Endodermal cell (in vitro differentiated cells): ENCODE measurements at regions not wholly inside any gene's neighbourhood (a gene's known extent, or its start where the extent isn't known, plus 50 kb on each side); places are given as distances from the start of the nearest gene placed in this dataset.

Experiments
- DNase-seq: peaks from one replicate; pipeline ENCODE4 v3.0.0-alpha.2; 2017
- H3K27ac ChIP-seq: 2 replicates; pipeline ENCODE4 v1.5.1; 2013; ENCODE audit warnings: mild to moderate bottlenecking, low read depth, low read length, moderate library complexity
- H3K27me3 ChIP-seq: 2 replicates; pipeline ENCODE4 v1.6.1; 2013; ENCODE audit warnings: mild to moderate bottlenecking, low read length, moderate library complexity; ENCODE audit not compliant: insufficient read depth, control insufficient read depth, poor library complexity, severe bottlenecking
- H3K36me3 ChIP-seq: 2 replicates; pipeline ENCODE4 v1.7.0; 2013; ENCODE audit warnings: mild to moderate bottlenecking, low read length, moderate library complexity; ENCODE audit not compliant: control insufficient read depth, insufficient read depth
- H3K4me1 ChIP-seq: one replicate; pipeline ENCODE4 v1.7.0; 2013; ENCODE audit warnings: low read length; ENCODE audit not compliant: control insufficient read depth, insufficient read depth
- H3K4me3 ChIP-seq: 2 replicates; pipeline ENCODE4 v1.5.1; 2013; ENCODE audit warnings: mild to moderate bottlenecking, low read length, moderate library complexity
- H3K9ac ChIP-seq: 2 replicates; pipeline ENCODE4 v1.6.1; 2013; ENCODE audit warnings: mild to moderate bottlenecking, low read length, moderate library complexity; ENCODE audit not compliant: poor library complexity, severe bottlenecking; ENCODE audit errors: extremely low read depth
- H3K9me3 ChIP-seq: 2 replicates; pipeline ENCODE4 v1.6.1; 2013; ENCODE audit warnings: mild to moderate bottlenecking, low read length, moderate library complexity; ENCODE audit not compliant: control insufficient read depth
- H3K27ac Mint-ChIP-seq: 2 replicates; pipeline ENCODE4 v1.8.0; 2020; ENCODE audit warnings: mixed read lengths
- H3K27me3 Mint-ChIP-seq: 2 replicates; pipeline ENCODE4 v1.8.0; 2021; ENCODE audit warnings: mild to moderate bottlenecking, mixed read lengths; ENCODE audit not compliant: insufficient read depth
- H3K36me3 Mint-ChIP-seq: 2 replicates; pipeline ENCODE4 v1.8.0; 2020; ENCODE audit warnings: low read depth, mixed read lengths
- H3K4me1 Mint-ChIP-seq: 2 replicates; pipeline ENCODE4 v1.8.0; 2020; ENCODE audit warnings: mixed read lengths
- H3K4me3 Mint-ChIP-seq: 2 replicates; pipeline ENCODE4 v1.8.0; 2020; ENCODE audit warnings: mild to moderate bottlenecking, moderate library complexity, mixed read lengths
- H3K9me3 Mint-ChIP-seq: 2 replicates; pipeline ENCODE4 v1.8.0; 2020; ENCODE audit warnings: mild to moderate bottlenecking, mixed read lengths
- WGBS, 2 experiments: methylation state at CpG; one replicate each; pipeline versions ENCODE4 v1.1.5 to v1.1.7; 2013; ENCODE audit warnings: missing lambda C conversion rate in 2 of 2, mixed read lengths in 1 of 2; ENCODE audit not compliant: insufficient coverage in 1 of 2, insufficient read length in 1 of 2; 5-methylcytosine and 5-hydroxymethylcytosine counted together
- TF ChIP-seq, protein P1 (sequence below): fragments of 200-600 bp; sonication (generic); conservative IDR thresholded peaks from 2 replicates; pipeline ENCODE4 v1.5.0; 2021; ENCODE audit warnings: antibody characterized with exemption, mild to moderate bottlenecking

- H3K9me3 ChIP-seq = no peaks in the 10 kb centered on the region
- 100% methylated on average over 1 of the region's 1 CpG; no CpG with 5 or more reads in 1 of the 2 experiments for WGBS, 2 experiments
- no peaks in the 10 kb centered on the region for H3K9me3 Mint-ChIP-seq
- DNase-seq = no peak
- no peak overlapping the region for H3K4me3 ChIP-seq
- no peaks in the 10 kb centered on the region for H3K27me3 Mint-ChIP-seq
- peaks cover 4% of the 10 kb centered on the region for H3K4me1 Mint-ChIP-seq
- H3K4me3 Mint-ChIP-seq = no peak overlapping the region
- H3K36me3 Mint-ChIP-seq = no peaks in the 10 kb centered on the region
- TF ChIP-seq, protein P1, sequence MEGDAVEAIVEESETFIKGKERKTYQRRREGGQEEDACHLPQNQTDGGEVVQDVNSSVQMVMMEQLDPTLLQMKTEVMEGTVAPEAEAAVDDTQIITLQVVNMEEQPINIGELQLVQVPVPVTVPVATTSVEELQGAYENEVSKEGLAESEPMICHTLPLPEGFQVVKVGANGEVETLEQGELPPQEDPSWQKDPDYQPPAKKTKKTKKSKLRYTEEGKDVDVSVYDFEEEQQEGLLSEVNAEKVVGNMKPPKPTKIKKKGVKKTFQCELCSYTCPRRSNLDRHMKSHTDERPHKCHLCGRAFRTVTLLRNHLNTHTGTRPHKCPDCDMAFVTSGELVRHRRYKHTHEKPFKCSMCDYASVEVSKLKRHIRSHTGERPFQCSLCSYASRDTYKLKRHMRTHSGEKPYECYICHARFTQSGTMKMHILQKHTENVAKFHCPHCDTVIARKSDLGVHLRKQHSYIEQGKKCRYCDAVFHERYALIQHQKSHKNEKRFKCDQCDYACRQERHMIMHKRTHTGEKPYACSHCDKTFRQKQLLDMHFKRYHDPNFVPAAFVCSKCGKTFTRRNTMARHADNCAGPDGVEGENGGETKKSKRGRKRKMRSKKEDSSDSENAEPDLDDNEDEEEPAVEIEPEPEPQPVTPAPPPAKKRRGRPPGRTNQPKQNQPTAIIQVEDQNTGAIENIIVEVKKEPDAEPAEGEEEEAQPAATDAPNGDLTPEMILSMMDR = no peak
- H3K27ac Mint-ChIP-seq = no peak overlapping the region
- H3K9ac ChIP-seq = no peak overlapping the region
- H3K4me1 ChIP-seq = no peaks in the 10 kb centered on the region
- H3K27me3 ChIP-seq = no peaks in the 10 kb centered on the region
- no peaks in the 10 kb centered on the region for H3K36me3 ChIP-seq
- H3K27ac ChIP-seq = no peak overlapping the region
Observed at GRCh38 chr3:105033081-105033480, 333.6 kb upstream of the ALCAM start.

- WGBS, 2 experiments = 80 to 94% methylated on average over 1 to 2 of the region's 2 CpGs
- no peak for DNase-seq
- TF ChIP-seq, protein P1 = peak; percentile 27
- Mint-ChIP-seq H3K27me3 (no peaks in the 10 kb centered on the region), H3K4me1 (no peaks in the 10 kb centered on the region), H3K9me3 (no peaks in the 10 kb centered on the region), H3K4me3 (no peak overlapping the region), H3K36me3 (no peaks in the 10 kb centered on the region), H3K27ac (no peak overlapping the region)
- Histone ChIP-seq H3K9me3 (peaks cover 8% of the 10 kb centered on the region), H3K4me3 (no peak overlapping the region), H3K9ac (no peak overlapping the region), H3K4me1 (peaks cover 7% of the 10 kb centered on the region), H3K27me3 (no peaks in the 10 kb centered on the region), H3K36me3 (no peaks in the 10 kb centered on the region), H3K27ac (no peak overlapping the region)
Observed at GRCh38 chr3:105039004-105039403, 327.7 kb upstream of the ALCAM start.

- Histone ChIP-seq H3K4me1 (peaks cover 7% of the 10 kb centered on the region), H3K9ac (no peak overlapping the region), H3K27ac (no peak overlapping the region), H3K4me3 (no peak overlapping the region), H3K9me3 (peaks cover 8% of the 10 kb centered on the region), H3K36me3 (no peaks in the 10 kb centered on the region), H3K27me3 (no peaks in the 10 kb centered on the region)
- Mint-ChIP-seq H3K4me3 (no peak overlapping the region), H3K36me3 (no peaks in the 10 kb centered on the region), H3K9me3 (no peaks in the 10 kb centered on the region), H3K27ac (no peak overlapping the region), H3K27me3 (no peaks in the 10 kb centered on the region), H3K4me1 (no peaks in the 10 kb centered on the region)
- TF ChIP-seq, protein P1 = no peak
- no peak for DNase-seq
- 86 to 88% methylated on average over 1 of the region's 1 CpG for WGBS, 2 experiments
Observed at GRCh38 chr3:105040026-105040622, 326.6 kb upstream of the ALCAM start.
